NCI-H2196 (cell line): ENCODE measurements at regions not wholly inside any gene's neighbourhood (a gene's known extent, or its start where the extent isn't known, plus 50 kb on each side); places are given as distances from the start of the nearest gene placed in this dataset.

Experiments used
- DNase-seq: peaks from one replicate; lab custom pipeline; 2025; ENCODE audit not compliant: unreplicated experiment; lab: John Stamatoyannopoulos, UW

- no peak for DNase-seq
Observed at GRCh38 chr4:188911199-188911598, 772.0 kb downstream of the TRIML1 start.

- no peak for DNase-seq
Observed at GRCh38 chr4:188911707-188912106, 772.5 kb downstream of the TRIML1 start.

- no peak for DNase-seq
Observed at GRCh38 chr4:188915175-188915574, 775.9 kb downstream of the TRIML1 start.

- DNase-seq = no peak
Observed at GRCh38 chr4:188918787-188919186, 779.5 kb downstream of the TRIML1 start.

GRCh38 chr4:188930822-188931221 is 791.6 kb downstream of the TRIML1 start:
- DNase-seq = no peak

GRCh38 chr4:188934320-188934962 is 795.2 kb downstream of the TRIML1 start:
- no peak for DNase-seq

- no peak for DNase-seq
Observed at GRCh38 chr4:188941524-188942119, 802.4 kb downstream of the TRIML1 start.

GRCh38 chr4:188942606-188943005 is 803.4 kb downstream of the TRIML1 start:
- DNase-seq = no peak

- no peak for DNase-seq
Observed at GRCh38 chr4:188949596-188949995, 810.4 kb downstream of the TRIML1 start.

GRCh38 chr4:188955066-188955465 is 815.8 kb downstream of the TRIML1 start:
- no peak for DNase-seq

GRCh38 chr4:188956566-188956965 is 817.3 kb downstream of the TRIML1 start:
- no peak for DNase-seq

GRCh38 chr4:188958346-188958745 is 819.1 kb downstream of the TRIML1 start:
- no peak for DNase-seq

GRCh38 chr4:188959424-188959823 is 820.2 kb downstream of the TRIML1 start:
- no peak for DNase-seq

- DNase-seq = no peak
Observed at GRCh38 chr4:188960411-188961093, 821.3 kb downstream of the TRIML1 start.

- DNase-seq = no peak
Observed at GRCh38 chr4:188971125-188971524, 831.9 kb downstream of the TRIML1 start.

GRCh38 chr4:188975271-188975670 is 836.0 kb downstream of the TRIML1 start:
- no peak for DNase-seq

GRCh38 chr4:188976644-188977115 is 837.4 kb downstream of the TRIML1 start:
- no peak for DNase-seq

- peak; percentile 6 for DNase-seq
Observed at GRCh38 chr4:188977232-188977631, 838.0 kb downstream of the TRIML1 start.

GRCh38 chr4:188984518-188984917 is 845.3 kb downstream of the TRIML1 start:
- DNase-seq = no peak

GRCh38 chr4:188986271-188986689 is 847.0 kb downstream of the TRIML1 start:
- no peak for DNase-seq

- no peak for DNase-seq
Observed at GRCh38 chr4:188987011-188987410, 847.8 kb downstream of the TRIML1 start.

GRCh38 chr4:188988131-188988530 is 848.9 kb downstream of the TRIML1 start:
- DNase-seq = no peak
